SK-N-SH (cell line): ENCODE measurements at regions not wholly inside any gene's neighbourhood (a gene's known extent, or its start where the extent isn't known, plus 50 kb on each side); places are given as distances from the start of the nearest gene placed in this dataset.

Source experiments
- CTCF ChIA-PET: fragments of 300-600, 350-600 bp; formaldehyde crosslinking; extraction: SDS; loops from one replicate; lab custom pipeline; 2021; lab: Yijun Ruan, JAX
- POLR2A ChIA-PET: fragments of 350-600 bp; sonication (Branson Sonifier 250); formaldehyde crosslinking; extraction: SDS; loops from one replicate; lab custom pipeline; 2020; ENCODE audit warnings: antibody characterized with exemption, inconsistent platforms; lab: Yijun Ruan, JAX
- DNase-seq: peaks from one replicate; pipeline ENCODE4 v3.0.0; 2012
- H2AFZ ChIP-seq: fragments of 200-600 bp; sonication (generic); 2 replicates; pipeline ENCODE4 v1.8.1; 2016; ENCODE audit warnings: antibody characterized with exemption, mild to moderate bottlenecking, low read depth
- H3F3A ChIP-seq: fragments of 200-600 bp; sonication (generic); replicated peaks from 2 replicates; pipeline ENCODE3; 2016; ENCODE audit warnings: antibody characterized with exemption, mild to moderate bottlenecking; ENCODE audit not compliant: insufficient read depth
- H3K27ac ChIP-seq, 2 experiments: fragments of 200-500 bp in 1 of 2; fragments of 200-600 bp in 1 of 2; sonication (Bioruptor generic) in 1 of 2; sonication (generic), shearing (Covaris generic) in 1 of 2; 2 replicates each; pipeline versions ENCODE4 v1.5.1 to v1.6.1; 2014 to 2016; ENCODE audit warnings: low read depth in 2 of 2, inconsistent platforms in 1 of 2, low read length in 1 of 2, mild to moderate bottlenecking in 1 of 2, mixed read lengths in 1 of 2
- H3K27me3 ChIP-seq: fragments of 200-600 bp; sonication (generic), shearing (Covaris generic); 2 replicates; pipeline ENCODE4 v1.6.1; 2016; ENCODE audit warnings: mixed run types; ENCODE audit not compliant: insufficient read depth
- H3K36me3 ChIP-seq, 2 experiments: fragments of 200-500 bp in 1 of 2; fragments of 200-600 bp in 1 of 2; sonication (Bioruptor generic) in 1 of 2; sonication (generic) in 1 of 2; replicated peaks in 1 of 2; 2 replicates each; pipeline versions ENCODE3 to v1.5.1; 2014 to 2016; ENCODE audit warnings: low read length in 1 of 2, mild to moderate bottlenecking in 1 of 2; ENCODE audit not compliant: insufficient read depth in 2 of 2, control insufficient read depth in 1 of 2
- H3K4me1 ChIP-seq, 2 experiments: fragments of 200-500 bp in 1 of 2; fragments of 200-600 bp in 1 of 2; sonication (Bioruptor generic) in 1 of 2; sonication (generic), shearing (Covaris generic) in 1 of 2; 2 replicates each; pipeline versions ENCODE4 v1.5.1 to v1.6.1; 2014 to 2016; ENCODE audit warnings: low read depth in 1 of 2, low read length in 1 of 2, mixed run types in 1 of 2; ENCODE audit not compliant: insufficient read depth in 2 of 2, control insufficient read depth in 1 of 2
- H3K4me2 ChIP-seq: fragments of 200-600 bp; sonication (generic), shearing (Covaris generic); 2 replicates; pipeline ENCODE4 v1.6.1; 2017; ENCODE audit warnings: mixed run types
- H3K4me3 ChIP-seq, 2 experiments: fragments of 200-500 bp in 1 of 2; fragments of 200-600 bp in 1 of 2; sonication (Bioruptor generic) in 1 of 2; sonication (generic), shearing (Covaris generic) in 1 of 2; 2 replicates each; pipeline versions ENCODE4 v1.5.1 to v1.8.1; 2014 to 2016; ENCODE audit warnings: low read depth in 2 of 2, inconsistent platforms in 1 of 2, low read length in 1 of 2, mild to moderate bottlenecking in 1 of 2, mixed read lengths in 1 of 2, moderate library complexity in 1 of 2
- H3K79me2 ChIP-seq: fragments of 200-600 bp; sonication (generic); 2 replicates; pipeline ENCODE4 v1.8.1; 2017; ENCODE audit warnings: mild to moderate bottlenecking; ENCODE audit not compliant: insufficient read depth
- H3K9ac ChIP-seq: fragments of 200-600 bp; sonication (generic); 2 replicates; pipeline ENCODE4 v1.6.1; 2017; ENCODE audit warnings: mixed run types
- H3K9me2 ChIP-seq: fragments of 200-600 bp; sonication (generic); 2 replicates; pipeline ENCODE4 v1.6.1; 2017; ENCODE audit warnings: mixed run types
- H3K9me3 ChIP-seq: fragments of 200-600 bp; sonication (generic); 2 replicates; pipeline ENCODE4 v1.6.1; 2017; ENCODE audit warnings: mixed run types, mild to moderate bottlenecking, moderate library complexity
- H4K20me1 ChIP-seq: fragments of 200-600 bp; sonication (generic); 2 replicates; pipeline ENCODE4 v1.6.1; 2017; ENCODE audit warnings: mild to moderate bottlenecking, mixed run types; ENCODE audit not compliant: insufficient read depth
- CHD2 ChIP-seq: fragments of 150-350 bp; IDR thresholded peaks from 2 replicates; pipeline ENCODE4 v1.6.1; 2018; ENCODE audit warnings: low read length; ENCODE audit not compliant: partially characterized antibody
- ELF1 ChIP-seq: IDR thresholded peaks from 2 replicates; pipeline ENCODE4 v1.4.0; 2012
- EP300 ChIP-seq, 2 experiments: IDR thresholded peaks; 2 replicates each; pipeline versions ENCODE4 v1.4.0 to v1.6.1; 2012; ENCODE audit warnings: borderline replicate concordance in 1 of 2, low read depth in 1 of 2, low read length in 1 of 2
- FOSL2 ChIP-seq: IDR thresholded peaks from 2 replicates; pipeline ENCODE4 v1.4.0; 2012; ENCODE audit warnings: low read depth, mild to moderate bottlenecking, moderate library complexity, borderline replicate concordance
- FOXJ3 ChIP-seq: sonication (generic); formaldehyde crosslinking; IDR thresholded peaks from 2 replicates; pipeline ENCODE4 v1.5.1; 2020; ENCODE audit warnings: mild to moderate bottlenecking, missing genetic modification reagents
- GATA2 ChIP-seq: sonication (generic); formaldehyde crosslinking; IDR thresholded peaks from 2 replicates; pipeline ENCODE4 v1.5.0; 2020; ENCODE audit warnings: mild to moderate bottlenecking, missing genetic modification reagents
- JUND ChIP-seq: IDR thresholded peaks from 2 replicates; pipeline ENCODE4 v1.4.0; 2012
- MEF2A ChIP-seq: IDR thresholded peaks from 2 replicates; pipeline ENCODE4 v1.4.0; 2012; ENCODE audit warnings: low read depth, borderline replicate concordance
- MXI1 ChIP-seq: IDR thresholded peaks from 2 replicates; pipeline ENCODE4 v1.6.1; 2012; ENCODE audit warnings: mild to moderate bottlenecking, low read depth, low read length, improper control_type of control experiment
- NRF1 ChIP-seq: IDR thresholded peaks from 2 replicates; pipeline ENCODE4 v1.6.1; 2012; ENCODE audit warnings: low read depth, mild to moderate bottlenecking, low read length
- POLR2AphosphoS5 ChIP-seq: IDR thresholded peaks from 2 replicates; pipeline ENCODE4 v1.6.1; 2012; ENCODE audit warnings: low read depth, low read length
- RAD21 ChIP-seq: IDR thresholded peaks from 2 replicates; pipeline ENCODE4 v1.6.1; 2012; ENCODE audit warnings: mild to moderate bottlenecking, low read length
- RXRA ChIP-seq: IDR thresholded peaks from 2 replicates; pipeline ENCODE4 v1.4.0; 2012; ENCODE audit warnings: low read depth, mild to moderate bottlenecking, borderline replicate concordance
- SIN3A ChIP-seq: IDR thresholded peaks from 2 replicates; pipeline ENCODE4 v1.6.1; 2012; ENCODE audit warnings: low read depth, mild to moderate bottlenecking, low read length, moderate library complexity, borderline replicate concordance
- TCF12 ChIP-seq: IDR thresholded peaks from 2 replicates; pipeline ENCODE4 v1.4.0; 2012
- TEAD4 ChIP-seq: IDR thresholded peaks from 2 replicates; pipeline ENCODE4 v1.4.0; 2012; ENCODE audit warnings: mild to moderate bottlenecking, borderline replicate concordance; ENCODE audit not compliant: insufficient read depth
- YY1 ChIP-seq: IDR thresholded peaks from 2 replicates; pipeline ENCODE4 v1.4.0; 2012; ENCODE audit warnings: low read depth, mild to moderate bottlenecking
- WGBS: methylation state at CpG from one replicate; pipeline ENCODE4 v1.1.6; 2017; ENCODE audit warnings: low lambda C conversion rate; 5-methylcytosine and 5-hydroxymethylcytosine counted together
- TF ChIP-seq, protein P1 (sequence below): IDR thresholded peaks from 2 replicates; pipeline ENCODE4 v1.4.0; 2012; ENCODE audit warnings: low read depth, borderline replicate concordance
- TF ChIP-seq, protein P2 (sequence below): IDR thresholded peaks from 2 replicates; pipeline ENCODE4 v1.4.0; 2012; ENCODE audit warnings: low read depth, borderline replicate concordance
- TF ChIP-seq, protein P3 (sequence below): fragments of 150-350 bp; IDR thresholded peaks from 2 replicates; pipeline ENCODE4 v1.6.1; 2016; ENCODE audit warnings: mild to moderate bottlenecking, low read depth, low read length
- TF ChIP-seq, protein P4 (sequence below): IDR thresholded peaks from 2 replicates; pipeline ENCODE4 v1.4.0; 2012; ENCODE audit warnings: low read depth
- TF ChIP-seq, protein P5 (sequence below): fragments of 150-350 bp; IDR thresholded peaks from 2 replicates; pipeline ENCODE4 v1.6.1; 2017; ENCODE audit warnings: antibody characterized with exemption, low read length, low read depth, borderline replicate concordance
- TF ChIP-seq, protein P6 (sequence below): IDR thresholded peaks from 2 replicates; pipeline ENCODE4; 2012

DNA sequence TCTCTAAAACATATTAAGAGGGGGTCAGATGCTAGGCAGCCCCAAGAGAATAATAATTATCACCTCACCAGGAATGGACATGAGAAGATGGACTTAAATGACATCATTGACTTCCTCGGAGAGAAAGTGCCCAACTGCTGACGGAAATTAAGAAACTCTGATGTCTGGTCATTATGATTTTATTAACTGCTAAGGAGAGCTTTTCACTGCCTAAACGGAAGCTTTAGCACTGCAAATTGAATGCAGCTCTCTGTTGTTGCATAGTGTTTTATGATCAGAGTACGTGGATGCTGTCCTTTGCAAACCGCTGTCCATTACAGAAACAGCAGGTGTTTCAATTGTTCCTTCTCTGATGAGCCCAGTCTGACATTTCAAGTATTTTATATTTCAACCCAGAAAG lies 89.4 kb upstream of the GALNT17 start:
- TF ChIP-seq, protein P1, sequence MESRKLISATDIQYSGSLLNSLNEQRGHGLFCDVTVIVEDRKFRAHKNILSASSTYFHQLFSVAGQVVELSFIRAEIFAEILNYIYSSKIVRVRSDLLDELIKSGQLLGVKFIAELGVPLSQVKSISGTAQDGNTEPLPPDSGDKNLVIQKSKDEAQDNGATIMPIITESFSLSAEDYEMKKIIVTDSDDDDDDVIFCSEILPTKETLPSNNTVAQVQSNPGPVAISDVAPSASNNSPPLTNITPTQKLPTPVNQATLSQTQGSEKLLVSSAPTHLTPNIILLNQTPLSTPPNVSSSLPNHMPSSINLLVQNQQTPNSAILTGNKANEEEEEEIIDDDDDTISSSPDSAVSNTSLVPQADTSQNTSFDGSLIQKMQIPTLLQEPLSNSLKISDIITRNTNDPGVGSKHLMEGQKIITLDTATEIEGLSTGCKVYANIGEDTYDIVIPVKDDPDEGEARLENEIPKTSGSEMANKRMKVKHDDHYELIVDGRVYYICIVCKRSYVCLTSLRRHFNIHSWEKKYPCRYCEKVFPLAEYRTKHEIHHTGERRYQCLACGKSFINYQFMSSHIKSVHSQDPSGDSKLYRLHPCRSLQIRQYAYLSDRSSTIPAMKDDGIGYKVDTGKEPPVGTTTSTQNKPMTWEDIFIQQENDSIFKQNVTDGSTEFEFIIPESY = no peak
- no peak for TF ChIP-seq TCF12
- no peak for TF ChIP-seq MEF2A
- no peak for TF ChIP-seq EP300 (IDR thresholded peaks at IDR 0.05; ENCODE audit: borderline replicate concordance in 1 of 2, low read depth in 1 of 2, low read length in 1 of 2)
- no peak for TF ChIP-seq YY1
- TF ChIP-seq TEAD4 = no peak
- no peak for TF ChIP-seq NRF1
- no peak for TF ChIP-seq FOXJ3 (CRISPR knock-in tag)
- no peak for TF ChIP-seq FOSL2
- TF ChIP-seq, protein P2, sequence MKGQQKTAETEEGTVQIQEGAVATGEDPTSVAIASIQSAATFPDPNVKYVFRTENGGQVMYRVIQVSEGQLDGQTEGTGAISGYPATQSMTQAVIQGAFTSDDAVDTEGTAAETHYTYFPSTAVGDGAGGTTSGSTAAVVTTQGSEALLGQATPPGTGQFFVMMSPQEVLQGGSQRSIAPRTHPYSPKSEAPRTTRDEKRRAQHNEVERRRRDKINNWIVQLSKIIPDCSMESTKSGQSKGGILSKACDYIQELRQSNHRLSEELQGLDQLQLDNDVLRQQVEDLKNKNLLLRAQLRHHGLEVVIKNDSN = no peak
- TF ChIP-seq MXI1 = no peak
- TF ChIP-seq, all 33 proteins: peak for 0
- no peaks in the 10 kb centered on the region for H3K4me1 ChIP-seq
- H2AFZ ChIP-seq = no peak overlapping the region
- H3K9me3 ChIP-seq = no peaks in the 10 kb centered on the region
- H3K27me3 ChIP-seq = no peaks in the 10 kb centered on the region
- 11% methylated on average over 5 of the region's 5 CpGs for WGBS
- no peaks in the 10 kb centered on the region for H3F3A ChIP-seq
- H3K36me3 ChIP-seq = no peaks in the 10 kb centered on the region
- no peak for DNase-seq
- ChIA-PET CTCF (interaction anchor here (1.9 kb wide), 1 partner anchor 14 kb away, joined by 4 read pairs; no protein-coding TSS in a partner anchor), POLR2A (interaction anchor here (0.6 kb wide), 1 partner anchor 38 kb away, joined by 4 read pairs; no protein-coding TSS in a partner anchor)
- H3K9me2 ChIP-seq = no peaks in the 10 kb centered on the region
- no peak overlapping the region for H3K9ac ChIP-seq
- H3K79me2 ChIP-seq = no peaks in the 10 kb centered on the region
- H3K27ac ChIP-seq = no peak overlapping the region
- no peak overlapping the region for H3K4me3 ChIP-seq
- H4K20me1 ChIP-seq = no peaks in the 10 kb centered on the region
- H3K4me2 ChIP-seq = no peak overlapping the region

DNA sequence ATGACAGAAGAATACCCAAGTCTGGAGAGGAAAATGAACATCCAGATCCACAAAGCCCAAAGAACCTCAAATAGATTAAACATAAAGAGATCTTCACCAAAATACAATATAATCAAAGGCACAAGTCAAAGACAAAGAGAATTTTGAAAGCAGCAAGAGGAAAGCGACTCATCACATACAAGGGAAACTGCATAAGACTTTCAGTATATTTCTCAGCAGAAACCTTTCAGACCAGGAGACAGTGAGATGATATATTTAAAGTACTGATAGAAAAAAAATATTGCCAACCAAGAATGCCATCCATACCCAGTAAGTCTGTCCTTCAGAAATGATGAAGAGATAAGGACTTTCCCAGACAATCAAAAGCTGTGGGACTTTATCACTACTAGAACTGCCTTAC lies 81.5 kb upstream of the GALNT17 start:
- H2AFZ ChIP-seq = no peak overlapping the region
- no peak for DNase-seq
- H3K9me3 ChIP-seq = 0 out of 2 replicates have a peak, but pooled peaks cover 9% of the 10 kb centered on the region
- no peak overlapping the region for H3K27ac ChIP-seq
- no peaks in the 10 kb centered on the region for H3K36me3 ChIP-seq
- H3K4me3 ChIP-seq = no peak overlapping the region
- no peak overlapping the region for H3K4me2 ChIP-seq
- 4% methylated on average over 1 of the region's 1 CpG for WGBS
- no peaks in the 10 kb centered on the region for H3K79me2 ChIP-seq
- H3K9ac ChIP-seq = no peak overlapping the region
- H4K20me1 ChIP-seq = no peaks in the 10 kb centered on the region
- ChIA-PET CTCF (no interaction called here), POLR2A (no interaction called here)
- H3F3A ChIP-seq = no peaks in the 10 kb centered on the region
- H3K9me2 ChIP-seq = no peaks in the 10 kb centered on the region
- no peaks in the 10 kb centered on the region for H3K4me1 ChIP-seq
- no peaks in the 10 kb centered on the region for H3K27me3 ChIP-seq
- TF ChIP-seq SIN3A = no peak
- no peak for TF ChIP-seq JUND
- TF ChIP-seq GATA2 = no peak
- no peak for TF ChIP-seq ELF1
- no peak for TF ChIP-seq RAD21
- TF ChIP-seq, protein P3, sequence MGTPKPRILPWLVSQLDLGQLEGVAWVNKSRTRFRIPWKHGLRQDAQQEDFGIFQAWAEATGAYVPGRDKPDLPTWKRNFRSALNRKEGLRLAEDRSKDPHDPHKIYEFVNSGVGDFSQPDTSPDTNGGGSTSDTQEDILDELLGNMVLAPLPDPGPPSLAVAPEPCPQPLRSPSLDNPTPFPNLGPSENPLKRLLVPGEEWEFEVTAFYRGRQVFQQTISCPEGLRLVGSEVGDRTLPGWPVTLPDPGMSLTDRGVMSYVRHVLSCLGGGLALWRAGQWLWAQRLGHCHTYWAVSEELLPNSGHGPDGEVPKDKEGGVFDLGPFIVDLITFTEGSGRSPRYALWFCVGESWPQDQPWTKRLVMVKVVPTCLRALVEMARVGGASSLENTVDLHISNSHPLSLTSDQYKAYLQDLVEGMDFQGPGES = no peak
- TF ChIP-seq, protein P4, sequence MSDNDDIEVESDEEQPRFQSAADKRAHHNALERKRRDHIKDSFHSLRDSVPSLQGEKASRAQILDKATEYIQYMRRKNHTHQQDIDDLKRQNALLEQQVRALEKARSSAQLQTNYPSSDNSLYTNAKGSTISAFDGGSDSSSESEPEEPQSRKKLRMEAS = no peak
- no peak for TF ChIP-seq TCF12
- TF ChIP-seq RXRA = no peak
- TF ChIP-seq, protein P5, sequence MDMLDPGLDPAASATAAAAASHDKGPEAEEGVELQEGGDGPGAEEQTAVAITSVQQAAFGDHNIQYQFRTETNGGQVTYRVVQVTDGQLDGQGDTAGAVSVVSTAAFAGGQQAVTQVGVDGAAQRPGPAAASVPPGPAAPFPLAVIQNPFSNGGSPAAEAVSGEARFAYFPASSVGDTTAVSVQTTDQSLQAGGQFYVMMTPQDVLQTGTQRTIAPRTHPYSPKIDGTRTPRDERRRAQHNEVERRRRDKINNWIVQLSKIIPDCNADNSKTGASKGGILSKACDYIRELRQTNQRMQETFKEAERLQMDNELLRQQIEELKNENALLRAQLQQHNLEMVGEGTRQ = no peak
- TF ChIP-seq MXI1 = no peak
- no peak for TF ChIP-seq TEAD4
- TF ChIP-seq, protein P6, sequence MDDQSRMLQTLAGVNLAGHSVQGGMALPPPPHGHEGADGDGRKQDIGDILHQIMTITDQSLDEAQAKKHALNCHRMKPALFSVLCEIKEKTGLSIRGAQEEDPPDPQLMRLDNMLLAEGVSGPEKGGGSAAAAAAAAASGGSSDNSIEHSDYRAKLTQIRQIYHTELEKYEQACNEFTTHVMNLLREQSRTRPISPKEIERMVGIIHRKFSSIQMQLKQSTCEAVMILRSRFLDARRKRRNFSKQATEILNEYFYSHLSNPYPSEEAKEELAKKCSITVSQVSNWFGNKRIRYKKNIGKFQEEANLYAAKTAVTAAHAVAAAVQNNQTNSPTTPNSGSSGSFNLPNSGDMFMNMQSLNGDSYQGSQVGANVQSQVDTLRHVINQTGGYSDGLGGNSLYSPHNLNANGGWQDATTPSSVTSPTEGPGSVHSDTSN = no peak
- TF ChIP-seq CHD2 = no peak
- no peak for TF ChIP-seq POLR2AphosphoS5
